Liver (tissue), 8 donors: ENCODE measurements at regions not wholly inside any gene's neighbourhood (a gene's known extent, or its start where the extent isn't known, plus 50 kb on each side); places are given as distances from the start of the nearest gene placed in this dataset.

Experiments
- DNase-seq: peaks from one replicate; pipeline ENCODE4 v3.0.0-alpha.2; 2017; ENCODE audit warnings: low spot score
- H3K27ac ChIP-seq, 2 donors: one replicate each; pipeline ENCODE4 v1.7.0; 2013; ENCODE audit warnings: inconsistent platforms in 2 of 2, low read length in 2 of 2, control low read depth in 1 of 2, low read depth in 1 of 2, mild to moderate bottlenecking in 1 of 2
- H3K27me3 ChIP-seq, 4 donors: one replicate each; pipeline versions ENCODE4 v1.6.1 to v1.7.0; 2013; ENCODE audit warnings: low read length in 3 of 4, inconsistent platforms in 1 of 4, mild to moderate bottlenecking in 1 of 4, moderate library complexity in 1 of 4; ENCODE audit not compliant: control insufficient read depth in 4 of 4, insufficient read depth in 4 of 4
- H3K36me3 ChIP-seq, 4 donors: one replicate each; pipeline versions ENCODE4 v1.6.1 to v1.7.0; 2013; ENCODE audit warnings: low read length in 3 of 4, mild to moderate bottlenecking in 3 of 4, low read depth in 1 of 4, moderate library complexity in 1 of 4; ENCODE audit not compliant: control insufficient read depth in 4 of 4, insufficient read depth in 3 of 4
- H3K4me1 ChIP-seq, 4 donors: one replicate each; pipeline versions ENCODE4 v1.6.1 to v1.7.0; 2013; ENCODE audit warnings: low read length in 3 of 4, mild to moderate bottlenecking in 3 of 4, moderate library complexity in 1 of 4; ENCODE audit not compliant: control insufficient read depth in 4 of 4, insufficient read depth in 4 of 4
- H3K4me3 ChIP-seq, 3 donors: one replicate each; pipeline versions ENCODE4 v1.6.1 to v1.7.0; 2013; ENCODE audit warnings: low read length in 3 of 3, control low read depth in 1 of 3, low read depth in 1 of 3, mild to moderate bottlenecking in 1 of 3
- H3K9ac ChIP-seq, 2 donors: one replicate each; pipeline ENCODE4 v1.7.0; 2013; ENCODE audit warnings: low read length in 2 of 2, mild to moderate bottlenecking in 2 of 2, moderate library complexity in 2 of 2, control low read depth in 1 of 2, low read depth in 1 of 2
- H3K9me3 ChIP-seq, 4 donors: one replicate each; pipeline versions ENCODE4 v1.6.1 to v1.7.0; 2013; ENCODE audit warnings: low read length in 3 of 4; ENCODE audit not compliant: control insufficient read depth in 4 of 4
- ATF3 ChIP-seq: IDR thresholded peaks from 2 replicates; pipeline ENCODE4 v1.6.1; 2016; ENCODE audit warnings: antibody characterized with exemption
- CTCF ChIP-seq: fragments of 150-350 bp; IDR thresholded peaks from 2 replicates; pipeline ENCODE4 v1.5.1; 2017; ENCODE audit warnings: improper control_type of control experiment, low read depth, low read length; ENCODE audit not compliant: missing input control
- EGR1 ChIP-seq, 2 donors: IDR thresholded peaks; 2 replicates each; pipeline ENCODE4 v1.6.1; 2016 to 2018; ENCODE audit warnings: antibody characterized with exemption in 2 of 2, low read depth in 2 of 2
- FOXA1 ChIP-seq: IDR thresholded peaks from 2 replicates; pipeline ENCODE4 v1.6.1; 2016; ENCODE audit warnings: antibody characterized with exemption
- FOXA2 ChIP-seq: IDR thresholded peaks from 2 replicates; pipeline ENCODE4 v1.6.1; 2016; ENCODE audit warnings: antibody characterized with exemption
- GABPA ChIP-seq, 2 donors: IDR thresholded peaks in 1 of 2; conservative IDR thresholded peaks in 1 of 2; 2 replicates each; pipeline ENCODE4 v1.6.1; 2016; ENCODE audit warnings: antibody characterized with exemption in 2 of 2, mild to moderate bottlenecking in 1 of 2, moderate library complexity in 1 of 2
- HNF4A ChIP-seq, 2 donors: conservative IDR thresholded peaks; 2 replicates each; pipeline ENCODE4 v1.6.1; 2016; ENCODE audit warnings: antibody characterized with exemption in 2 of 2, mild to moderate bottlenecking in 2 of 2
- HNF4G ChIP-seq: IDR thresholded peaks from 2 replicates; pipeline ENCODE4 v1.6.1; 2016; ENCODE audit warnings: antibody characterized with exemption
- JUND ChIP-seq, 2 donors: IDR thresholded peaks; 2 replicates each; pipeline ENCODE4 v1.6.1; 2016; ENCODE audit warnings: antibody characterized with exemption in 2 of 2
- MAX ChIP-seq: IDR thresholded peaks from 2 replicates; pipeline ENCODE4 v1.6.1; 2016; ENCODE audit warnings: antibody characterized with exemption
- NR2F2 ChIP-seq: IDR thresholded peaks from 2 replicates; pipeline ENCODE4 v1.6.1; 2016; ENCODE audit warnings: antibody characterized with exemption
- RAD21 ChIP-seq, 2 donors: IDR thresholded peaks; 2 replicates each; pipeline ENCODE4 v1.6.1; 2016; ENCODE audit warnings: antibody characterized with exemption in 2 of 2, mild to moderate bottlenecking in 2 of 2
- REST ChIP-seq: IDR thresholded peaks from 2 replicates; pipeline ENCODE4 v1.6.1; 2016; ENCODE audit warnings: antibody characterized with exemption, mild to moderate bottlenecking
- RXRA ChIP-seq, 2 donors: IDR thresholded peaks; 2 replicates each; pipeline ENCODE4 v1.6.1; 2017 to 2018; ENCODE audit warnings: antibody characterized with exemption in 2 of 2, mild to moderate bottlenecking in 1 of 2
- SP1 ChIP-seq: IDR thresholded peaks from 2 replicates; pipeline ENCODE4 v1.6.1; 2018; ENCODE audit warnings: antibody characterized with exemption, mild to moderate bottlenecking
- TAF1 ChIP-seq: conservative IDR thresholded peaks from 2 replicates; pipeline ENCODE4 v1.6.1; 2016; ENCODE audit warnings: antibody characterized with exemption, mild to moderate bottlenecking
- YY1 ChIP-seq: IDR thresholded peaks from 2 replicates; pipeline ENCODE4 v1.6.1; 2016; ENCODE audit warnings: antibody characterized with exemption, mild to moderate bottlenecking
- ZBTB33 ChIP-seq: IDR thresholded peaks from 2 replicates; pipeline ENCODE4 v1.6.1; 2016; ENCODE audit warnings: antibody characterized with exemption
- WGBS: extraction: QIAGEN DNeasy Blood & Tissue Kit; methylation state at CpG from one replicate; pipeline ENCODE4 v1.1.7; 2013; 5-methylcytosine and 5-hydroxymethylcytosine counted together
- donor health status: healthy.
- donor health status: healthy.
- donor health status: healthy.
- donor health status: healthy.
- donor health status: healthy.

- H3K36me3 ChIP-seq, result no peaks in the 10 kb centered on the region
- H3K27me3 ChIP-seq, result no peaks in the 10 kb centered on the region
- no peaks in the 10 kb centered on the region for H3K9me3 ChIP-seq
- H3K27ac ChIP-seq, result no peak overlapping the region
- no peak overlapping the region for H3K4me3 ChIP-seq
- no peak for DNase-seq
- 28% methylated on average over 2 of the region's 2 CpGs for WGBS
- no peak overlapping the region for H3K9ac ChIP-seq
- TF ChIP-seq ZBTB33 (peak; percentile 52), EGR1 (IDR thresholded peaks at IDR 0.05; ENCODE audit: low read depth in 2 of 2) (no peak), CTCF (no peak), RXRA (IDR thresholded peaks at IDR 0.05) (peak; percentile 74 to 93), MAX (peak; percentile 26), FOXA2 (peak; percentile 88), ATF3 (no peak), HNF4G (no peak), SP1 (peak; percentile 17), YY1 (peak; percentile 94), TAF1 (no peak), GABPA (IDR thresholded peaks at IDR 0.05 in 1 of 2, conservative IDR thresholded peaks at IDR 0.05 in 1 of 2) (peak in 1 of 2 donors; percentile 14), REST (no peak), RAD21 (IDR thresholded peaks at IDR 0.05) (peak; percentile 36 to 42), FOXA1 (peak; percentile 90), JUND (IDR thresholded peaks at IDR 0.05) (no peak), NR2F2 (no peak), HNF4A (conservative IDR thresholded peaks at IDR 0.05) (peak; percentile 48 to 82)
- H3K4me1 ChIP-seq, result peaks cover 4 to 16% (median 12%) of the 10 kb centered on the region in 4 donors
Observed at GRCh38 chr13:78413887-78414553, 189.3 kb downstream of the POU4F1 start.
